ENCODE measurements at regions not wholly inside any gene's neighbourhood (a gene's known extent, or its start where the extent isn't known, plus 50 kb on each side); places are given as distances from the start of the nearest gene placed in this dataset.

DNA sequence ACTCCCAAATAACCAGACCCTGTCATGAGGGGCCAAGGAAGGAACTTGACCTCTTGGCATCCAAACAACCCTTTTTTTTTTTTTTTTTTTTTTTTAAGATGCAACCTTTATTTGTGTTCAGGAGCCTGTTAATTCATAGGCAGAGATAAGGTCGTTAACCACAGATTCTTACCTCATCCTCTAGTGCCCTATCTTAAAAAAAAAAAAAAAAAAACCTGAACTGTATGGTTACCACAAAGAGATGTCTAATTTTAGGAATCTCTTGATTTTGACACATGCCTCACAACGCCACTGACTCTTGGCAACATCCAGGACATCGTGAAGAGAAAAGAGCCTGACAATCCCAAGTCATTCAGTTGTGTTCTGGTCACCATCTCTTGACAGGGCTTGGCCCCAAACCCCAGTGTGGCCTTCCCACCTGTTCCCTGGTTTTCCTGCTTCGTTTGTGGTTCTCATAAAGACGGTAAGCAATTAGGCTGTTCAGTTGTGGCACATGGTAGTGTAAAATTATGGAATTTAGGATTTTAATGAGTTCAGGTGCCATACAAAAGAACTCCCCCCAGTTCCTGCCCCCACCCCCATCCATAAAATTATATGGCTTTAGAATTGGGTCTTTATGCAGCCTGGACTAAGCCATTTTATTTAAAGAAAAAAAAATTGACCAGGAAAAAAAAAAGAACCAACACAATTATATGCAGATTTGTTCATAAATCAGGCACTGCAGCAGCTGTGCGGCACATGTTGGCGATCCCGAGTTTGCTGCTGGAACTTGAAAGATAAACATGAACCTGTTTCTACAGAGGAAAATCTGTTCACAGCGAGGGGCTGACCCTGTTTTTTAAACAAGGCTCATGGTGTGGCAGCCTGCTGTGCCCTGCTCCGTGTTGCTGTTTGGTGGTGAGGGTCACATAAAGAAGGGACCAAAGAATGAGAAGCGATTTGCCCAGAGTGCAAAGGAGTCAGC is 267.8 kb upstream of the CLINT1 start:
- H3K9me3 ChIP-seq (ENCODE audit: control insufficient read depth in 4 of 4, insufficient read depth in 3 of 4, low read length in 3 of 4), result no peaks in the 10 kb centered on the region
- H3K27me3 ChIP-seq (ENCODE audit: control insufficient read depth in 3 of 3, insufficient read depth in 3 of 3, low read length in 2 of 3), result peaks cover 0 to 3% (median 0%) of the 10 kb centered on the region in 3 donors
- no peak overlapping the region for H3K27ac ChIP-seq (ENCODE audit: low read depth in 1 of 2, low read length in 1 of 2)
- H3K9ac ChIP-seq (ENCODE audit: insufficient read depth in 1 of 2, low read length in 2 of 2), result no peak overlapping the region
- ATAC-seq (ENCODE audit: insufficient read depth, low FRiP score) (no peak), DNase-seq (peak in 1 of 3 donors; percentile 17)
- no peaks in the 10 kb centered on the region for H3K4me1 ChIP-seq (ENCODE audit: control insufficient read depth in 5 of 5, insufficient read depth in 5 of 5, low read length in 5 of 5)
- 64 to 74% methylated on average over 11 of the region's 11 CpGs for WGBS, 2 donors
- no peak overlapping the region for H3K4me3 ChIP-seq
- TF ChIP-seq, protein P1, sequence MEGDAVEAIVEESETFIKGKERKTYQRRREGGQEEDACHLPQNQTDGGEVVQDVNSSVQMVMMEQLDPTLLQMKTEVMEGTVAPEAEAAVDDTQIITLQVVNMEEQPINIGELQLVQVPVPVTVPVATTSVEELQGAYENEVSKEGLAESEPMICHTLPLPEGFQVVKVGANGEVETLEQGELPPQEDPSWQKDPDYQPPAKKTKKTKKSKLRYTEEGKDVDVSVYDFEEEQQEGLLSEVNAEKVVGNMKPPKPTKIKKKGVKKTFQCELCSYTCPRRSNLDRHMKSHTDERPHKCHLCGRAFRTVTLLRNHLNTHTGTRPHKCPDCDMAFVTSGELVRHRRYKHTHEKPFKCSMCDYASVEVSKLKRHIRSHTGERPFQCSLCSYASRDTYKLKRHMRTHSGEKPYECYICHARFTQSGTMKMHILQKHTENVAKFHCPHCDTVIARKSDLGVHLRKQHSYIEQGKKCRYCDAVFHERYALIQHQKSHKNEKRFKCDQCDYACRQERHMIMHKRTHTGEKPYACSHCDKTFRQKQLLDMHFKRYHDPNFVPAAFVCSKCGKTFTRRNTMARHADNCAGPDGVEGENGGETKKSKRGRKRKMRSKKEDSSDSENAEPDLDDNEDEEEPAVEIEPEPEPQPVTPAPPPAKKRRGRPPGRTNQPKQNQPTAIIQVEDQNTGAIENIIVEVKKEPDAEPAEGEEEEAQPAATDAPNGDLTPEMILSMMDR (IDR thresholded peaks at IDR 0.05; ENCODE audit: control extremely low read depth, extremely low read depth), result no peak
- no peaks in the 10 kb centered on the region for H3K36me3 ChIP-seq (ENCODE audit: control insufficient read depth in 4 of 4, insufficient read depth in 4 of 4, low read length in 4 of 4)

DNA sequence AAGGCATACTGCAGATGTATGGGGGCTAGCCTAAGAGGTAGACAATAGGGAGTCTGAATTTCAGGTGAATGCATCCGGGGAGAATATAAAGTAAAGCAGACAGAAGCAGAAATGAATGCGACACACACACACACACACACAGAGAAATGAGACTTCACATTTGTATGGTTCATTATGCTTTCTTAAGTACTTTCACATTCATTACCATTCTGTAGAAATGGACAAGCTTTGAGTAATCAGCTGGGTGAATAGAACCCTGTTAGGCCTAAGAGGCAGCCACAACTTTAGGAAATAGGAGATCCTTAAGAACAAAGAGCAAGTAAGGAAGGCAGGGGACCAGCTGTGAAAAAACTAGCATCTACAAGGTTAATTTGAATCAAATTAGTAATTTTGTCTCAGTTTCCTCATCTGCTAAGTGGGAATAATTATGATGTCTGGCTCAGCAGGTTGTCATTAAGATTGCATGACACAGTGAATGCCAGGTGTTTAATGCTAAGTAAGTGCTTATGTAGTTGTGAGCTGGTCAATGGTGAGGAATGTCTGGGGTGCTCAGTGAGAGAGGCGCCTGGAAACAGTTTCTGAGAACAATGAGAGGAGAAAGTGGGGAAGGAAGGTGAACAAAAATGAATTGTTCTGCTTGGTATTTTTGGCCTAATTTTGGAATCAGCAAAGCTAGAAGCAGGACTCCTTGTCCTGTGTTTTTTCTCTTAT is 265.8 kb upstream of the CLINT1 start:
- no peak overlapping the region for H3K4me3 ChIP-seq
- no peak for DNase-seq
- TF ChIP-seq, protein P1 (IDR thresholded peaks at IDR 0.05; ENCODE audit: control extremely low read depth, extremely low read depth), result no peak
- WGBS, 2 donors, result 98 to 100% methylated on average over 3 of the region's 3 CpGs
- ATAC-seq (ENCODE audit: insufficient read depth, low FRiP score), result no peak
- H3K4me1 ChIP-seq (ENCODE audit: control insufficient read depth in 5 of 5, insufficient read depth in 5 of 5, low read length in 5 of 5), result peaks cover 0 to 4% (median 0%) of the 10 kb centered on the region in 5 donors
- no peaks in the 10 kb centered on the region for H3K9me3 ChIP-seq (ENCODE audit: control insufficient read depth in 4 of 4, insufficient read depth in 3 of 4, low read length in 3 of 4)
- H3K27ac ChIP-seq (ENCODE audit: low read depth in 1 of 2, low read length in 1 of 2), result no peak overlapping the region
- no peak overlapping the region for H3K9ac ChIP-seq (ENCODE audit: insufficient read depth in 1 of 2, low read length in 2 of 2)
- no peaks in the 10 kb centered on the region for H3K36me3 ChIP-seq (ENCODE audit: control insufficient read depth in 4 of 4, insufficient read depth in 4 of 4, low read length in 4 of 4)
- H3K27me3 ChIP-seq (ENCODE audit: control insufficient read depth in 3 of 3, insufficient read depth in 3 of 3, low read length in 2 of 3), result peaks cover 0 to 3% (median 0%) of the 10 kb centered on the region in 3 donors

DNA sequence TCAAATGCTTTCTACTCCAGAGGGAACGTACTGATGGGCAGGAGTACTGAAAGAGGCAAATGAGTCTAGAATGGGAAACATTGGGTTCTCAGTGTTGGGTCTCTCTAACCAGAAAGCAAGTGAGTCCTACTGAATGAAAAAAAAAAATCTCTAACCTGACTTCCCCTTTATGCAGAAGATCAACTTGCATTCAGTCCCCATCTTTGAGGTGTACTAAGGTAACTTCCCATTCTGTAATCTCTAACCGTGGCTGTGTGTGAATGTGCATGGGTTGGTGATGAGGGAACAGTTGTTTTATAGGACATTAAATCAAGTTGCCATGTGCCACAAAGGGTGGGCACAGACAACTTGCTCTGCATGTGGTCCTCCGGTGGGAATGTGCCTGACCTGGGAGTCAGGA is 264.6 kb upstream of the CLINT1 start:
- DNase-seq (no peak), ATAC-seq (ENCODE audit: insufficient read depth, low FRiP score) (no peak)
- no peak overlapping the region for H3K27ac ChIP-seq (ENCODE audit: low read depth in 1 of 2, low read length in 1 of 2)
- WGBS, 2 donors, result 76 to 83% methylated on average over 3 of the region's 3 CpGs
- H3K9me3 ChIP-seq (ENCODE audit: control insufficient read depth in 4 of 4, insufficient read depth in 3 of 4, low read length in 3 of 4), result no peaks in the 10 kb centered on the region
- H3K4me3 ChIP-seq, result no peak overlapping the region
- H3K36me3 ChIP-seq (ENCODE audit: control insufficient read depth in 4 of 4, insufficient read depth in 4 of 4, low read length in 4 of 4), result no peaks in the 10 kb centered on the region
- peaks cover 0 to 4% (median 0%) of the 10 kb centered on the region in 5 donors for H3K4me1 ChIP-seq (ENCODE audit: control insufficient read depth in 5 of 5, insufficient read depth in 5 of 5, low read length in 5 of 5)
- no peak overlapping the region for H3K9ac ChIP-seq (ENCODE audit: insufficient read depth in 1 of 2, low read length in 2 of 2)
- TF ChIP-seq, protein P1 (IDR thresholded peaks at IDR 0.05; ENCODE audit: control extremely low read depth, extremely low read depth), result no peak
- H3K27me3 ChIP-seq (ENCODE audit: control insufficient read depth in 3 of 3, insufficient read depth in 3 of 3, low read length in 2 of 3), result peaks cover 0 to 3% (median 0%) of the 10 kb centered on the region in 3 donors

Measured in lung (tissue), 11 donors.